ENCODE measurements at regions not wholly inside any gene's neighbourhood (a gene's known extent, or its start where the extent isn't known, plus 50 kb on each side); places are given as distances from the start of the nearest gene placed in this dataset.

DNA sequence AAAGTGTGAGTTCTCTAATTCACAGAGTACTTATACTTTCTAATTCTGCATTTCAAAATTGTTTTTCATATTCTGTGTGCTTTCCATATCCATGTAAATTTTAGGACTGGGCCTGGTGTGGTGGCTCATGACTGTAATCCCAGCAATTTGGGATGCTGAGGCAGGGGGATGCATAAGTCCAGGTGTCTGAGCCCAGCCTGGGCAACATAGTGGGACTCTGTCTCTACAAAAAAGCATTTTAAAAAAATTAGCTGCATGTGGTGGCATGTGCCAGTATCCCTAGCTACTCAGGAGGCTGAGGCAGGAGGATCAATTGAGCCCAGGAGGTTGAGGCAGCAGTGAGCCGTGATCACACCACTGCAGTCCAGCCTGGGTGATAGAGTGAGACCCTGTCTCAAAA is 382.6 kb upstream of the AKR1E2 start:
- H3K27me3 ChIP-seq (ENCODE audit: control insufficient read depth, low read length) = no peaks in the 10 kb centered on the region
- TF ChIP-seq, protein P1, sequence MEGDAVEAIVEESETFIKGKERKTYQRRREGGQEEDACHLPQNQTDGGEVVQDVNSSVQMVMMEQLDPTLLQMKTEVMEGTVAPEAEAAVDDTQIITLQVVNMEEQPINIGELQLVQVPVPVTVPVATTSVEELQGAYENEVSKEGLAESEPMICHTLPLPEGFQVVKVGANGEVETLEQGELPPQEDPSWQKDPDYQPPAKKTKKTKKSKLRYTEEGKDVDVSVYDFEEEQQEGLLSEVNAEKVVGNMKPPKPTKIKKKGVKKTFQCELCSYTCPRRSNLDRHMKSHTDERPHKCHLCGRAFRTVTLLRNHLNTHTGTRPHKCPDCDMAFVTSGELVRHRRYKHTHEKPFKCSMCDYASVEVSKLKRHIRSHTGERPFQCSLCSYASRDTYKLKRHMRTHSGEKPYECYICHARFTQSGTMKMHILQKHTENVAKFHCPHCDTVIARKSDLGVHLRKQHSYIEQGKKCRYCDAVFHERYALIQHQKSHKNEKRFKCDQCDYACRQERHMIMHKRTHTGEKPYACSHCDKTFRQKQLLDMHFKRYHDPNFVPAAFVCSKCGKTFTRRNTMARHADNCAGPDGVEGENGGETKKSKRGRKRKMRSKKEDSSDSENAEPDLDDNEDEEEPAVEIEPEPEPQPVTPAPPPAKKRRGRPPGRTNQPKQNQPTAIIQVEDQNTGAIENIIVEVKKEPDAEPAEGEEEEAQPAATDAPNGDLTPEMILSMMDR (IDR thresholded peaks at IDR 0.05; ENCODE audit: low read depth, low read length, poor library complexity, severe bottlenecking) = no peak
- TF ChIP-seq EZH2phosphoT487 (IDR thresholded peaks at IDR 0.05; ENCODE audit: borderline replicate concordance, low read length) = no peak
- no peak overlapping the region for H3K27ac ChIP-seq (ENCODE audit: low read depth, low read length)
- no peak overlapping the region for H3K4me2 ChIP-seq (ENCODE audit: low read length)
- no peaks in the 10 kb centered on the region for H3K9me2 ChIP-seq (replicated peaks; ENCODE audit: control insufficient read depth, low read length)
- H3K79me2 ChIP-seq (ENCODE audit: control insufficient read depth, low read length) = no peaks in the 10 kb centered on the region
- no peak overlapping the region for H3K4me3 ChIP-seq (ENCODE audit: low read length)
- no peaks in the 10 kb centered on the region for H3K9me3 ChIP-seq (ENCODE audit: control insufficient read depth, insufficient read depth, low read length)
- no peaks in the 10 kb centered on the region for H4K20me1 ChIP-seq (ENCODE audit: control insufficient read depth, insufficient read depth, low read depth, low read length)
- H3F3A ChIP-seq (ENCODE audit: control insufficient read depth, insufficient read depth) = no peaks in the 10 kb centered on the region
- H3K4me1 ChIP-seq (ENCODE audit: control insufficient read depth, low read length) = no peaks in the 10 kb centered on the region
- no peaks in the 10 kb centered on the region for H3K36me3 ChIP-seq (ENCODE audit: control insufficient read depth, low read length)

DNA sequence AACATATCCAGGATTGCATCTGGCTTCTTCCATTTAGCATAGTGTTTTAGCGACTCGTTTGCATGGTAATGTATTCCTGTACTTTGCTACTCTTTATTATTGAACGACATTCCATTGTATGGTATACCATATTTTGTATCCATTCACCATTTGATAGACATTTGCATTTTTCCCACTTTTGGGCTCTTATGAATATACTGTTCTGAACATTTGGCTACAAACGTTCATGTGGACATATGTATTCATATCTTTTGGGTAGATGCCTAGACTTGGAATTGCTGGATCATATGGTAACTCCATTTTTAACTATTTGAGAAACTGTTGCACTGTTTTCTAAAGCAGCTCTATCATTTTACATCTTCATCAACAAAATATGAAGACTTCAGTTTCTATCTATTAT is 383.7 kb upstream of the AKR1E2 start:
- no peaks in the 10 kb centered on the region for H3F3A ChIP-seq (ENCODE audit: control insufficient read depth, insufficient read depth)
- H3K4me3 ChIP-seq (ENCODE audit: low read length) = no peak overlapping the region
- no peaks in the 10 kb centered on the region for H3K79me2 ChIP-seq (ENCODE audit: control insufficient read depth, low read length)
- TF ChIP-seq, protein P1 (IDR thresholded peaks at IDR 0.05; ENCODE audit: low read depth, low read length, poor library complexity, severe bottlenecking) = no peak
- TF ChIP-seq EZH2phosphoT487 (IDR thresholded peaks at IDR 0.05; ENCODE audit: borderline replicate concordance, low read length) = no peak
- H3K27me3 ChIP-seq (ENCODE audit: control insufficient read depth, low read length) = no peaks in the 10 kb centered on the region
- H4K20me1 ChIP-seq (ENCODE audit: control insufficient read depth, insufficient read depth, low read depth, low read length) = no peaks in the 10 kb centered on the region
- H3K4me2 ChIP-seq (ENCODE audit: low read length) = no peak overlapping the region
- H3K36me3 ChIP-seq (ENCODE audit: control insufficient read depth, low read length) = no peaks in the 10 kb centered on the region
- H3K9me2 ChIP-seq (replicated peaks; ENCODE audit: control insufficient read depth, low read length) = no peaks in the 10 kb centered on the region
- H3K27ac ChIP-seq (ENCODE audit: low read depth, low read length) = no peak overlapping the region
- no peaks in the 10 kb centered on the region for H3K9me3 ChIP-seq (ENCODE audit: control insufficient read depth, insufficient read depth, low read length)
- H3K4me1 ChIP-seq (ENCODE audit: control insufficient read depth, low read length) = no peaks in the 10 kb centered on the region

DNA sequence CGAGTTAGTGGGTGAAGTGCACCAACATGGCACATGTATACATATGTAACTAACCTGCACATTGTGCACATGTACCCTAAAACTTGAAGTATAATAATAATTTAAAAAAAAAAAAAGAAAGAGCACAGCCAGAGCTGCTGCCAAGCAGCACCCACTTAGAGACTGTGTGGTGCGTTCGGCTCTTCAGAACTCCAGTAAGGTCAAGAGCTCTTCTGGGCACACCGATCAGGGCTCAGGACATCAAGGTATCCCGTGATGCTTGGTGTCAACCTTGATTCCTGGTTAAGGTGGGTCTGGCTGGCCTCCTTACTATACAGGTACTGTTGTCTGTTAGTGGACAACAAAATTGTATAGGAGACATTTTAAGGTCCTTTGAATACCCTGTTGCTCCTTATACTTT is 385.7 kb upstream of the AKR1E2 start:
- no peaks in the 10 kb centered on the region for H3K4me1 ChIP-seq (ENCODE audit: control insufficient read depth, low read length)
- TF ChIP-seq, protein P1 (IDR thresholded peaks at IDR 0.05; ENCODE audit: low read depth, low read length, poor library complexity, severe bottlenecking) = no peak
- no peak for TF ChIP-seq EZH2phosphoT487 (IDR thresholded peaks at IDR 0.05; ENCODE audit: borderline replicate concordance, low read length)
- no peak overlapping the region for H3K4me2 ChIP-seq (ENCODE audit: low read length)
- H3K36me3 ChIP-seq (ENCODE audit: control insufficient read depth, low read length) = no peaks in the 10 kb centered on the region
- no peaks in the 10 kb centered on the region for H3K79me2 ChIP-seq (ENCODE audit: control insufficient read depth, low read length)
- no peak overlapping the region for H3K27ac ChIP-seq (ENCODE audit: low read depth, low read length)
- no peak overlapping the region for H3K4me3 ChIP-seq (ENCODE audit: low read length)
- H4K20me1 ChIP-seq (ENCODE audit: control insufficient read depth, insufficient read depth, low read depth, low read length) = no peaks in the 10 kb centered on the region
- no peaks in the 10 kb centered on the region for H3F3A ChIP-seq (ENCODE audit: control insufficient read depth, insufficient read depth)
- no peaks in the 10 kb centered on the region for H3K9me3 ChIP-seq (ENCODE audit: control insufficient read depth, insufficient read depth, low read length)
- no peaks in the 10 kb centered on the region for H3K9me2 ChIP-seq (replicated peaks; ENCODE audit: control insufficient read depth, low read length)
- no peaks in the 10 kb centered on the region for H3K27me3 ChIP-seq (ENCODE audit: control insufficient read depth, low read length)

DNA sequence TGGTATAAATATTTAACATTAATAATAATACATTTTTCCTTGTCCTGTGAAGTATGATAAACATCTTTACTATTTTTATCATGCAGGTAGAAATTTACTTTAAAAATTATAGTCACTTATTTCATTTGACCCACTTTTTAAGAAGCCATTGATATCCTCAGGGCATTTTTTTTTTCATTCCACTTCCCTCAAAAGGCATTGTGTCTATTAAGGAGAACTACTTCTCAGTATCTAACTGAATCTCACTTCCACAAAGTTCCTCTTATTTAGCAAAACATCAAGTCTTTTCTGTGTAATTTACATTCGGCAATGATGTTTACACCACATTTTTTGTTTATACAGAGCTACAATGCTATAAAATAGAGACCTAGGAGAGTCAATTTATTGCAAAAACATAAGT is 388.2 kb upstream of the AKR1E2 start:
- no peaks in the 10 kb centered on the region for H3K79me2 ChIP-seq (ENCODE audit: control insufficient read depth, low read length)
- no peaks in the 10 kb centered on the region for H3K9me3 ChIP-seq (ENCODE audit: control insufficient read depth, insufficient read depth, low read length)
- no peak overlapping the region for H3K4me2 ChIP-seq (ENCODE audit: low read length)
- H3K4me1 ChIP-seq (ENCODE audit: control insufficient read depth, low read length) = no peaks in the 10 kb centered on the region
- no peaks in the 10 kb centered on the region for H3K27me3 ChIP-seq (ENCODE audit: control insufficient read depth, low read length)
- no peak overlapping the region for H3K27ac ChIP-seq (ENCODE audit: low read depth, low read length)
- H4K20me1 ChIP-seq (ENCODE audit: control insufficient read depth, insufficient read depth, low read depth, low read length) = no peaks in the 10 kb centered on the region
- H3K36me3 ChIP-seq (ENCODE audit: control insufficient read depth, low read length) = no peaks in the 10 kb centered on the region
- TF ChIP-seq EZH2phosphoT487 (IDR thresholded peaks at IDR 0.05; ENCODE audit: borderline replicate concordance, low read length) = no peak
- TF ChIP-seq, protein P1 (IDR thresholded peaks at IDR 0.05; ENCODE audit: low read depth, low read length, poor library complexity, severe bottlenecking) = no peak
- H3K9me2 ChIP-seq (replicated peaks; ENCODE audit: control insufficient read depth, low read length) = no peaks in the 10 kb centered on the region
- no peaks in the 10 kb centered on the region for H3F3A ChIP-seq (ENCODE audit: control insufficient read depth, insufficient read depth)
- H3K4me3 ChIP-seq (ENCODE audit: low read length) = no peak overlapping the region
